HG02571 (cell line): ENCODE measurements at regions not wholly inside any gene's neighbourhood (a gene's known extent, or its start where the extent isn't known, plus 50 kb on each side); places are given as distances from the start of the nearest gene placed in this dataset.

Experiments
- ATAC-seq: cut with Tn5 transposase; IDR thresholded peaks from one replicate; pipeline ENCODE4 v1.9.1; 2021; ENCODE audit warnings: mild to moderate bottlenecking, moderate library complexity; ENCODE audit not compliant: unreplicated experiment

DNA sequence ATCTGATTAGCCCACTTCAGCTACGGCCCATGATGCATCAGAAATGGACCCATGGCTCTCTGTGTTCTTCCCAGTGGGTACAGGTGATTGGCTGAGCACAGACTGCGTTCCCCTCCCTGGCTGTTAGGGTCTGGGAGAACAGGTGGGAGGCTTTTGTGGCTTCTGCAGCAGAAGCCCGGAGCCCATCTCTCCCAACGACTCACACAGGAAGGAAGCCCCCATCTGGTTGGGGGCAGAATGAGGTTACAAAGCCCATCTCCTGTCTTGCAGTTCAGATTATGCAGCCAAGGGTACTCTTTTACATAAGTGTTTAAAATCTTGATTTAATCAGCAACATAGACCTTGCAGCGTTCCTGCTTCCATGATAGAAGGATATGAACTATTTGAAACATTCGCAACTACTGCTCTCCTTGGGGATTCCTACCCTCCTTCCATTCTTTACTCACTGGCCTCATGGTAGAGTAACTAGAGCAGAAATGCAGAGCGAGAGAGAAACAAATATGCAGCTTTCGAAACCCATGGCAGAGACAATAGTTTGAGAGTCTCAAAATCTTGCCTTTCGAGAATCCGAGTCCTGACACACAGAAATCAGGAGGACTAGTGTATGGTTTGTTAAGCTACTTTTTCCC, 291.3 kb downstream of the TLE3 start:
- ATAC-seq, result no peak

- no peak for ATAC-seq
These were observed 290.0 kb downstream of the TLE3 start for GRCh38 chr15:69807721-69808120.

GRCh38 chr15:69808756-69809155, 289.0 kb downstream of the TLE3 start:
- ATAC-seq, result no peak

GRCh38 chr15:69809421-69809820, 288.3 kb downstream of the TLE3 start:
- ATAC-seq, result no peak

DNA sequence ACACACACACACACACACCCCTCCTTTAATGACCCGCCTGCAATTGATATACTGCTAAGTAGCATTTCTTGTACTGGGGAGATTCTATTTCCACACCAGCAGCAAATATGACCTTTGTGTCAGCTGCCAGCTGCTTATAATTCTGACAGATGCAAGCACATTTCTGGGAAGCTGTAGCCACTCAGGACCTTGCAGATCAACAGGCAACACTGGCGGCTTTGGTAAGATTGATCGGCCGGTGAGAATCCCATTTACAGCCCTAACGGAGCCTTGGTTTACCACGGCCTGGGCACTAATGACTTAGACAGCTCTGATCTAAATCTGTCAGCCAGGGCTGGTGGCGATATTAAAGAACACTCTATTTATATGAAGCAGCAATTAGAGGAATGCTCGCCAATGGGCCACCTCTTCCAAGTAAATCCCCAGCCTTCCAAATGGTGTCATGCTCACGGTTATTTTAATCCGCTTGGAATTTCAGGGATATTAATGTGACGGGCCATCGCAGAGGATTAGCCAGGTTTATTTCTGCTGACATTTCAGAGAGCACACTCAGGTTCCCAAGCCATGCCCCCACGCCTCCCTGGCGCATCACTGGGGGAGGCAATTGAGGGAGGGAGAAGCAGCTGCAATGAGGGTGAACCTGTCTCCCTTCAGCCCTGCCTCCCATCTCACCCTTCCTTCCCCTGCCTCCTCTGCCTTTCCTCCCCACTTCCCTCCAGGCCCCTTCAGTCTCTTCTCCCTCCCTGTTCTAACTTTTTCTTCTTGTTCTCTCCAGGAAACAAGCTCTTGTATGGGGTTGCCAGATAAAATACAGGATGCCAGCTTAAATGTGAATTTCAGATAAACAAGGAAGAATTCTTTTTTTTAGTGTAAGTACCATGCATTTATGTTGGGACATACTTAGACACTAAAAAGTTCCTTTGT, 287.0 kb downstream of the TLE3 start:
- no peak for ATAC-seq

GRCh38 chr15:69812861-69813261, 284.9 kb downstream of the TLE3 start:
- no peak for ATAC-seq

GRCh38 chr15:69813881-69814280, 283.8 kb downstream of the TLE3 start:
- no peak for ATAC-seq

DNA sequence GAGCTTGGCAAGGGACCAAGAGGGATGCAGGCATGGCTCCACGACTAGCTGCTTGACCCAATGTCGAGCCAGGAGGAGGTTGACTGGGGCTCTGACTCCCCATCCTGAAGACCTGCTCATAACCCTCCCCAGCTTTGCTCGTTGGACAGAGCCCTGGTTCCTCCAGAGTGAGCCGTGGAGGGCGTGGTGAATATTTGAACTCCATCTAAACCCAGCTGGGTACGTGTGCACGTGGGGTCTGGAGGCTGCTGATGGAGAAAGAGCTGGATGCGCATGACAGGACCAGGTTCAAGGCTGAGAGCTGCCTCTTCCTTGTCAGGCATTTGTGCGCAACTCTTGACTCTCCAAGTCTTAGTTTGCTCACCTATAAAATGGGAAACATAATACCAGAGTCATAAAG, 282.8 kb downstream of the TLE3 start:
- no peak for ATAC-seq

DNA sequence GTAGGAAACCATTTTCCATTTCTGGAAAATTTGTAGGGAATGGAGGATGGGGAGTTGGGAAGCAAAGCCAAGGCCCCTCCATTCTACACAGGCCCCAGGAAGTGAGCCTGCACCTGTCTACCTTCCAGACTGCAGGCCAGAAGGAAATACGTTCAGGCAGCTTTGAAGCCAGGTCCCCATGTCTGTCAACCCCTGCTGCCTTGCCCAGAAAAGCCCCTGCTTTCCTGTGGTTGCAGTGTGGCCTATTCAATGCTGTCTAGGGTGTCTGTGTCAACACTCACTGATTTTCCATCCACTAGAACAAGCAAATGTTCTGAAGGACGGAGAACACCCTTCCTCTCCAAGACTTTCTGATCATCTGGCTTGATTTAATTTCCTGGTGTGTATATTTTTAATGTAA, 281.9 kb downstream of the TLE3 start:
- no peak for ATAC-seq

- no peak for ATAC-seq
These were observed 281.2 kb downstream of the TLE3 start for GRCh38 chr15:69816522-69816921.

- no peak for ATAC-seq
These were observed 279.2 kb downstream of the TLE3 start for GRCh38 chr15:69818529-69818928.

DNA sequence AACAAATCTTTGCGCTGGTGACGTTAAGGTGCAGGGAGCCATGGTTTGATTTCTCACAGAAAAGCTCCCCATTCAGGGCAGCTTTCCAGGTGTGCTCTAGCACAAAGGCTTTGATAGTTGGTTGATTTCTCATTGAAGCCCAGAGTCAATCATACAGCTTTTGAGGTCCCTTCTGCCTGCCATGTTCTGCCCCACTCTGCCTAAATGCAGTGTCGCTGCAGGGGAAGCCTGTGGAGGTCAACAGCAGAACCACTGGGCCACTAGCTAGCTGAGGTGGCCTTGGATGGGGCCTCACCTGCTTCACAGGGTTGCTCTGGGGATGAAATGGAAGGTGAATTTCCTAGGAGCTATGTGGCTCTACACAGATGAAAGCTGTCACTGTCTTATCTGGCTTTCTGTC, 278.3 kb downstream of the TLE3 start:
- ATAC-seq, result no peak

GRCh38 chr15:69820819-69821218, 276.9 kb downstream of the TLE3 start:
- no peak for ATAC-seq

- no peak for ATAC-seq
These were observed 274.4 kb downstream of the TLE3 start for GRCh38 chr15:69823223-69823907.

GRCh38 chr15:69824075-69824876, 273.4 kb downstream of the TLE3 start:
- no peak for ATAC-seq

DNA sequence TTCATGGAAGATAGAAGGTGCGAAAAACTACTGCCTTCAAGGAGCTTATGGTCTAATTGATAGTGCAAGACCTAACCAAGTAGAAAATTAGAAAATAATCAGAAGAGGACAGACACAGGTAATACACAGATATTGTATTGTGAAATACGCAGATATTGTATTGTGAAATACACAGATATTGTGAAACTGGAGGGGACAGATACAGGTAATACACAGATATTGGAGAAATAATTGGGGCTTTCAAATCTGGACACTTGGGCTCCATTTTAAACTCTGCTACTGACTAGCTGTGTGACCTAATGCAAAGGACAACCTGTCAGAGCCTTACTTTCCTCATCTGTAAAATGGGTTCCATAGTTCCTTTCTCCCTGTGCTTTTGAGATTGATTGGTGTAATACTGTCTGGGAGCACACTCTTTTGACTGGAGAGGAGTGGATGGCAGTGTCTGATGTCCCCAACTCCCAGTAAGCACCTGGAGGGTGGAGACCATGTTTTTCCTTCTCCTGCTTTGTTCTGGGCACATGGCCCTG, 272.8 kb downstream of the TLE3 start:
- no peak for ATAC-seq

DNA sequence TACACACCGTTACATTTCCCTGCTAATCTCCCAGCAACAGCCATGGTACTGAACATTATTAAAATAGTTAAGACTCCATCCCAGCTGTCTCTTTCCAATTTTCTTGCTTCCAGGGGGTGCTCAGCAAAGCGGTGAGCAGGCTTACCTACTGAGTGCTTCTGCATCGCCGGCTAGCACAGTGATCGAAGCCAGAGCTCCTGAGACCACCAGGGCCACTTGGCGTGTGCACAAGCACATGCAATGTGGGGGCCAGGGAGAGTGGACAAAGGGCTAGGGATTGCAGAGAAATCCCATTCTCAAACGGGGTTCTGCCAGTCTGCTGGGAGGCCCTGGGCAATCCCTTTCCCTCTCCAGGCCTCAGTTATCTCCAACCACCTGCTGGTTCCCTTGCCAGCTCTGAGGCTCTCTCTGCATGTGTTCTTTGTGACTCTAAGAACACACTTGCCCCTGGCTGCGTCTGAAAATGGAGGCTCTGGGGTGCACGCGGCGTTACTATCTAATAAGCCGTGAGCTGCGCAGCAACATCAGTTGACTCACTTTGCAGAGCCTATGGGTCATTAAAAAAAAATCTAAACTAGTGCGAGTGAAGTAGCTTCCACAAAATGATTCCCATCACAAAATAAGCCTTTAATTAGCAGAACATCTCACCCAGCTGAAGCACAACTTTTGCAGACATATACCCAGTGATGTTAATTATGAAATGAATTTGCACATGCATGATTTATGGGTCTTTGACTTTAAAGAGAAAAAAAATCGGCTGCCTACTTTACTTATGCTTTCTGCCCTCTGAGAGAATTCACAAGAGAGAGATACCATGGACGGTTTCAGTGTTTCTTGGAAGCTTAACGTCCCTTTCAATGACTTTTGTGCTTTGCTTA, 271.5 kb downstream of the TLE3 start:
- ATAC-seq, result no peak

DNA sequence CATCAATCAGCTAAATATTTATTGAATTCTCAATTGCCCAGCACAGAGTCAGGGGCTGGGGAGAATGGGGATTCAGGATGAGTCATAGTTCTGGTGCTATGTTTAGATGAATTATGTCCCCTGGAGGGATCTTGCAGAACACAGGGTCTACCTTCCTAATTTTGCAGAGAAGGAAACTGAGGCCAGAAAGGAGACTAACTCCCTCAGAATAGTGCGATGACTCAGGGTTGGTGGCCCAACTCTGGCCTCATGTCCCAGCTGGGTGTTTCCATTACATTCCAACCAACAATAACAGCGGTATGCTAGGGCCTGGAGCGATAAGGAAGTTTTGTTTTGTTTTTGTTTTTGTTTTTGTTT, 270.9 kb downstream of the TLE3 start:
- no peak for ATAC-seq

- ATAC-seq, result no peak
These were observed 270.0 kb downstream of the TLE3 start for GRCh38 chr15:69827751-69828150.
